ENCODE measurements at regions not wholly inside any gene's neighbourhood (a gene's known extent, or its start where the extent isn't known, plus 50 kb on each side); places are given as distances from the start of the nearest gene placed in this dataset.
A peak's percentile ranks its signal among the peaks of the same experiment; 100 is the strongest.

DNA sequence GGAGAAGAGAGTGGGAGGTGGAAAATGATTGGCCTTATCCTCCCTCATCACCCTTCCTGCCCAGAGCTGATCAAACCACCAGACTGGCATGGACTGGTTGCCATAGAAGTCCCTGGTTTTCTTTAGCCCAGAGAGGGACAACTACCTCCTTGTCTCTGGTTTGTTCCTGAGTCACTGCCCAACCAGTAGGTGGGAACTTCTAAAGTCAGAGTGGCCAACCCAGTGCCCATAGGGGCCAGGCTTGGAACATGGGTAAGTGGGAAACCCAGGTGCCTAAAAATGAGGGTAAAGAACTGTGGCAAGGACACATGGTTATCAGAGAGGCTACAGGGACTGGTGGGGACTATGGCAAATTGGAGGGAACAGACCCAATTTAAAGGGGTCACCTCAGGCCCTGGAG lies 63.8 kb downstream of the FAM241B start:
- no peak for DNase-seq
- H2AFZ ChIP-seq (ENCODE audit: insufficient read depth, low read depth, low read length, poor library complexity, severe bottlenecking), result no peak overlapping the region
- ChIA-PET POLR2A (no interaction called here), CTCF (no interaction called here)
- Mint-ChIP-seq H3K9me3 (ENCODE audit: insufficient read depth) (peaks cover 2% of the 10 kb centered on the region), H3K4me1 (no peaks in the 10 kb centered on the region), H3K4me3 (no peak overlapping the region), H3K27me3 (peaks cover 15% of the 10 kb centered on the region), H3K27ac (no peak overlapping the region)
- no peak overlapping the region for H3K4me3 ChIP-seq (ENCODE audit: control extremely low read depth in 1 of 5, extremely low read depth in 1 of 5, insufficient read depth in 1 of 5, low read depth in 2 of 5, low read length in 4 of 5)
- no peaks in the 10 kb centered on the region for H3K36me3 ChIP-seq (replicated peaks in 1 of 2; ENCODE audit: control extremely low read depth in 1 of 2, control insufficient read depth in 1 of 2, extremely low read depth in 1 of 2, insufficient read depth in 2 of 2, low read length in 1 of 2)
- no peaks in the 10 kb centered on the region for H3K79me2 ChIP-seq (ENCODE audit: control insufficient read depth, insufficient read depth, low read length)
- H3K4me2 ChIP-seq (replicated peaks; ENCODE audit: low read depth, low read length, poor library complexity, severe bottlenecking), result no peak overlapping the region
- H3K4me1 ChIP-seq (ENCODE audit: control insufficient read depth in 2 of 2, insufficient read depth in 2 of 2, low read length in 2 of 2), result no peaks in the 10 kb centered on the region
- H3K27ac ChIP-seq (ENCODE audit: low read length in 2 of 2), result no peak overlapping the region
- no peaks in the 10 kb centered on the region for H3K27me3 ChIP-seq (replicated peaks in 1 of 4; ENCODE audit: control extremely low read depth in 1 of 4, control insufficient read depth in 3 of 4, insufficient read depth in 4 of 4, low read length in 3 of 4)
- H3K9ac ChIP-seq (ENCODE audit: low read length), result no peak overlapping the region
- H4K20me1 ChIP-seq (ENCODE audit: control insufficient read depth, insufficient read depth, low read length, poor library complexity, severe bottlenecking), result no peaks in the 10 kb centered on the region
- TF ChIP-seq EZH2 (IDR thresholded peaks at IDR 0.05; ENCODE audit: borderline replicate concordance, insufficient read depth, low read depth, low read length, poor library complexity, severe bottlenecking), result no peak
- TF ChIP-seq, protein P1, sequence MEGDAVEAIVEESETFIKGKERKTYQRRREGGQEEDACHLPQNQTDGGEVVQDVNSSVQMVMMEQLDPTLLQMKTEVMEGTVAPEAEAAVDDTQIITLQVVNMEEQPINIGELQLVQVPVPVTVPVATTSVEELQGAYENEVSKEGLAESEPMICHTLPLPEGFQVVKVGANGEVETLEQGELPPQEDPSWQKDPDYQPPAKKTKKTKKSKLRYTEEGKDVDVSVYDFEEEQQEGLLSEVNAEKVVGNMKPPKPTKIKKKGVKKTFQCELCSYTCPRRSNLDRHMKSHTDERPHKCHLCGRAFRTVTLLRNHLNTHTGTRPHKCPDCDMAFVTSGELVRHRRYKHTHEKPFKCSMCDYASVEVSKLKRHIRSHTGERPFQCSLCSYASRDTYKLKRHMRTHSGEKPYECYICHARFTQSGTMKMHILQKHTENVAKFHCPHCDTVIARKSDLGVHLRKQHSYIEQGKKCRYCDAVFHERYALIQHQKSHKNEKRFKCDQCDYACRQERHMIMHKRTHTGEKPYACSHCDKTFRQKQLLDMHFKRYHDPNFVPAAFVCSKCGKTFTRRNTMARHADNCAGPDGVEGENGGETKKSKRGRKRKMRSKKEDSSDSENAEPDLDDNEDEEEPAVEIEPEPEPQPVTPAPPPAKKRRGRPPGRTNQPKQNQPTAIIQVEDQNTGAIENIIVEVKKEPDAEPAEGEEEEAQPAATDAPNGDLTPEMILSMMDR (IDR thresholded peaks at IDR 0.05), result no peak
- intact Hi-C loops (cut with micrococcal nuclease), result no loop called here
- ATAC-seq (ENCODE audit: low read depth), result no peak
- peaks cover 0 to 3% (median 0%) of the 10 kb centered on the region in 3 donors for H3K9me3 ChIP-seq (ENCODE audit: control extremely low read depth in 1 of 3, control insufficient read depth in 2 of 3, insufficient read depth in 1 of 3, low read length in 2 of 3)

GRCh38 chr10:69696073-69696731 lies 66.2 kb downstream of the FAM241B start:
- Histone ChIP-seq H3K4me2 (replicated peaks; ENCODE audit: low read depth, low read length, poor library complexity, severe bottlenecking) (no peak overlapping the region), H3K4me1 (ENCODE audit: control insufficient read depth in 2 of 2, insufficient read depth in 2 of 2, low read length in 2 of 2) (no peaks in the 10 kb centered on the region), H3K27me3 (replicated peaks in 1 of 4; ENCODE audit: control extremely low read depth in 1 of 4, control insufficient read depth in 3 of 4, insufficient read depth in 4 of 4, low read length in 3 of 4) (peaks cover 0 to 3% (median 0%) of the 10 kb centered on the region in 4 experiments), H4K20me1 (ENCODE audit: control insufficient read depth, insufficient read depth, low read length, poor library complexity, severe bottlenecking) (no peaks in the 10 kb centered on the region), H3K9ac (ENCODE audit: low read length) (no peak overlapping the region), H3K4me3 (ENCODE audit: control extremely low read depth in 1 of 5, extremely low read depth in 1 of 5, insufficient read depth in 1 of 5, low read depth in 2 of 5, low read length in 4 of 5) (no peak overlapping the region), H2AFZ (ENCODE audit: insufficient read depth, low read depth, low read length, poor library complexity, severe bottlenecking) (no peak overlapping the region), H3K36me3 (replicated peaks in 1 of 2; ENCODE audit: control extremely low read depth in 1 of 2, control insufficient read depth in 1 of 2, extremely low read depth in 1 of 2, insufficient read depth in 2 of 2, low read length in 1 of 2) (no peaks in the 10 kb centered on the region), H3K79me2 (ENCODE audit: control insufficient read depth, insufficient read depth, low read length) (no peaks in the 10 kb centered on the region), H3K27ac (ENCODE audit: low read length in 2 of 2) (no peak overlapping the region), H3K9me3 (ENCODE audit: control extremely low read depth in 1 of 3, control insufficient read depth in 2 of 3, insufficient read depth in 1 of 3, low read length in 2 of 3) (peaks cover 0 to 3% (median 0%) of the 10 kb centered on the region in 3 donors)
- intact Hi-C loops (cut with micrococcal nuclease), result no loop called here
- DNase-seq (no peak), ATAC-seq (ENCODE audit: low read depth) (no peak)
- no peak overlapping the region for H3K27ac Mint-ChIP-seq
- CTCF ChIA-PET, result no interaction called here
- peaks cover 2% of the 10 kb centered on the region for H3K9me3 Mint-ChIP-seq (ENCODE audit: insufficient read depth)
- H3K4me3 Mint-ChIP-seq, result no peak overlapping the region
- peaks cover 21% of the 10 kb centered on the region for H3K27me3 Mint-ChIP-seq
- 41% methylated on average over 4 of the region's 9 CpGs for WGBS (ENCODE audit: insufficient coverage)
- H3K4me1 Mint-ChIP-seq, result no peaks in the 10 kb centered on the region
- POLR2A ChIA-PET, result no interaction called here
- TF ChIP-seq EZH2 (IDR thresholded peaks at IDR 0.05; ENCODE audit: borderline replicate concordance, insufficient read depth, low read depth, low read length, poor library complexity, severe bottlenecking), result no peak
- TF ChIP-seq, protein P1 (IDR thresholded peaks at IDR 0.05), result peak; percentile 23
